Karpas-422 (cell line): ENCODE measurements at regions not wholly inside any gene's neighbourhood (a gene's known extent, or its start where the extent isn't known, plus 50 kb on each side); places are given as distances from the start of the nearest gene placed in this dataset.

ENCODE experiments used
- DNase-seq: peaks from one replicate; pipeline ENCODE4 v3.0.0-alpha.2; 2015
- H2AFZ ChIP-seq: fragments of 200-600 bp; sonication (generic); 2 replicates; pipeline ENCODE4 v1.6.1; 2014; ENCODE audit warnings: antibody characterized with exemption, low read length, mixed read lengths
- H3K27ac ChIP-seq: fragments of 200-600 bp; sonication (generic); 2 replicates; pipeline ENCODE4 v1.5.1; 2014; ENCODE audit warnings: mild to moderate bottlenecking, low read length, moderate library complexity
- H3K27me3 ChIP-seq: fragments of 200-600 bp; sonication (generic); 2 replicates; pipeline ENCODE4 v1.6.1; 2014; ENCODE audit warnings: low read length, mixed read lengths
- H3K36me3 ChIP-seq: fragments of 200-600 bp; sonication (generic); 2 replicates; pipeline ENCODE4 v1.6.1; 2014; ENCODE audit warnings: low read length, mixed read lengths; ENCODE audit not compliant: insufficient read depth
- H3K4me1 ChIP-seq: fragments of 200-600 bp; sonication (generic); 2 replicates; pipeline ENCODE4 v1.6.1; 2014; ENCODE audit warnings: mild to moderate bottlenecking, low read length, mixed read lengths
- H3K4me2 ChIP-seq: fragments of 200-600 bp; sonication (generic); 2 replicates; pipeline ENCODE4 v1.6.1; 2014; ENCODE audit warnings: low read length, low read depth, mild to moderate bottlenecking; ENCODE audit not compliant: poor library complexity, severe bottlenecking
- H3K4me3 ChIP-seq: fragments of 200-600 bp; sonication (generic); 2 replicates; pipeline ENCODE4 v1.5.1; 2014; ENCODE audit warnings: mild to moderate bottlenecking, antibody characterized with exemption, low read length, mixed read lengths
- H3K79me2 ChIP-seq: fragments of 200-600 bp; sonication (generic); 2 replicates; pipeline ENCODE4 v1.6.1; 2014; ENCODE audit warnings: mild to moderate bottlenecking, low read length, mixed read lengths
- H3K9ac ChIP-seq: fragments of 200-600 bp; sonication (generic); 2 replicates; pipeline ENCODE4 v1.6.0; 2014; ENCODE audit warnings: low read length
- H3K9me2 ChIP-seq: fragments of 200-600 bp; sonication (generic), shearing (Covaris generic); replicated peaks from 2 replicates; pipeline ENCODE4 v1.6.0; 2014; ENCODE audit warnings: mild to moderate bottlenecking, low read length, moderate library complexity; ENCODE audit not compliant: insufficient read depth
- H3K9me3 ChIP-seq: fragments of 300-700, 200-600 bp; sonication (generic); 2 replicates; pipeline ENCODE4 v1.6.1; 2014; ENCODE audit warnings: low read length, mixed read lengths
- H4K20me1 ChIP-seq: fragments of 200-600 bp; sonication (generic); 2 replicates; pipeline ENCODE4 v1.6.1; 2014; ENCODE audit warnings: mild to moderate bottlenecking, antibody characterized with exemption, low read length, low read depth; ENCODE audit not compliant: insufficient read depth

DNA sequence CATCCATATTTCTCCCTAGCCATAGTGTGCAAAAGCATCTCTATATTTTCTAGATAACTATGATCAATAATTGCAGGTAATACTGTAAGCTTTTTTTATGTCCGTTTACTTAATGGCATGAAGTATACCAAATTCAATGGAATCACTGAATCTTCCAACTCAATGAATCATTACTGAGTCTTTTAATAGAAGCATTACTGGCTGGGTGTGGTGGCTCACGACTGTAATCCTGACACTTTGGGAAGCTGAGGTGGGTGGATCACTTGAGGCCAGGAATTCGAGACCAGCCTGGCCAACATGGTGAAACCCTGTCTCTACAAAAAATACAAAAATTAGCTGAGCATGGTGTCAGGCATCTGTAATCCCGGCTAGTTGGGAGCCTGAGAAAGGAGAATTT, 372.5 kb downstream of the BMPER start:
- H3K4me3 ChIP-seq = no peak overlapping the region
- no peaks in the 10 kb centered on the region for H3K79me2 ChIP-seq
- no peaks in the 10 kb centered on the region for H4K20me1 ChIP-seq
- H3K36me3 ChIP-seq = no peaks in the 10 kb centered on the region
- H2AFZ ChIP-seq = no peak overlapping the region
- no peaks in the 10 kb centered on the region for H3K4me1 ChIP-seq
- no peaks in the 10 kb centered on the region for H3K27me3 ChIP-seq
- H3K9me3 ChIP-seq = peaks cover 6% of the 10 kb centered on the region; the same call in 1 of the 2 replicates
- DNase-seq = no peak
- H3K27ac ChIP-seq = no peak overlapping the region
- no peak overlapping the region for H3K4me2 ChIP-seq
- no peaks in the 10 kb centered on the region for H3K9me2 ChIP-seq
- H3K9ac ChIP-seq = no peak overlapping the region

DNA sequence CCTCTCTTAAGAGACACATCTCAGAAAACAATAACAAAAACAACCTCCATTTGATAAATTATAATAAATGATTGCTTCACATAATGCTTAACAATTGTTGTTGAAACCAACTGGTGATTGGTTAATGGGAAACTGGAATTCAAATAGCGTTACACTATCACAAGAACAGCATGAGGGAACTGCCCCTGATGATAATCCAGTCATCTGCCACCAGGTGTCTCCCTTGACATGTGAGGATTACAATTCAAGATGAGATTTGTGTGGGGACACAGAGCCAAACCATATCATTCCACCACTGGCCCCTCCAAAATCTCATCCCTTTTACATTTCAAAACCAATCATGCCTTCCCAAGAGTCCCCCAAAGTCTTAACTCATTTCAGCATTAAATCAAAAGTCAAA, 375.9 kb downstream of the BMPER start:
- DNase-seq = peak; percentile 52
- H3K27ac ChIP-seq = no peak overlapping the region
- no peak overlapping the region for H3K9ac ChIP-seq
- no peaks in the 10 kb centered on the region for H4K20me1 ChIP-seq
- 0 out of 2 replicates have a peak, but pooled peaks cover 3% of the 10 kb centered on the region for H3K9me2 ChIP-seq
- no peak overlapping the region for H3K4me2 ChIP-seq
- no peak overlapping the region for H2AFZ ChIP-seq
- H3K36me3 ChIP-seq = no peaks in the 10 kb centered on the region
- no peaks in the 10 kb centered on the region for H3K27me3 ChIP-seq
- no peaks in the 10 kb centered on the region for H3K79me2 ChIP-seq
- no peak overlapping the region for H3K4me3 ChIP-seq
- peaks cover 6% of the 10 kb centered on the region; the same call in 1 of the 2 replicates for H3K9me3 ChIP-seq
- H3K4me1 ChIP-seq = no peaks in the 10 kb centered on the region

DNA sequence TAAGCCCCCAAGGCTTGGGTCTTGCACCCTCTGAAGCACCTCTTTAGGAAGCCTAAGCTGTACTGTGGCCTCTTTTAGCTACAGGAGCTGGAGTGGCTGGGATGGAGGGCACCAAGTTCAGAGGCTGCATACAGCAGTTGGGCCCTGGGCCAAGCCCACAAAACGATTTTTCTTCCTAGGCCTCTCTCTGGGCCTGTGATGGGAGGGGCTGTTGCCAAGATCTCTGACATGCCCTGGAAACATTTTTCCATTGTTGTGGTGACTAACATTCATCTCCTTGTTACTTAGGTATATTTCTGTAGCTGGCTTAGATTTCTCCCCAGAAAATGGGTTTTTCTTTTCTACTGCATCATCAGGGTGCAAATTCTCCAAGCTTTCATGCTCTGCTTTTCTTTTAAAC, 375.7 kb upstream of the NPSR1 start:
- no peaks in the 10 kb centered on the region for H3K4me1 ChIP-seq
- H2AFZ ChIP-seq = no peak overlapping the region
- H4K20me1 ChIP-seq = no peaks in the 10 kb centered on the region
- no peaks in the 10 kb centered on the region for H3K36me3 ChIP-seq
- 0 out of 2 replicates have a peak, but pooled peaks cover 3% of the 10 kb centered on the region for H3K9me2 ChIP-seq
- H3K27ac ChIP-seq = no peak overlapping the region
- H3K27me3 ChIP-seq = 0 out of 2 replicates have a peak, but pooled peaks cover 2% of the 10 kb centered on the region
- H3K9me3 ChIP-seq = peaks cover 6% of the 10 kb centered on the region; the same call in 1 of the 2 replicates
- H3K79me2 ChIP-seq = no peaks in the 10 kb centered on the region
- no peak overlapping the region for H3K4me3 ChIP-seq
- no peak overlapping the region for H3K9ac ChIP-seq
- no peak for DNase-seq
- H3K4me2 ChIP-seq = no peak overlapping the region

DNA sequence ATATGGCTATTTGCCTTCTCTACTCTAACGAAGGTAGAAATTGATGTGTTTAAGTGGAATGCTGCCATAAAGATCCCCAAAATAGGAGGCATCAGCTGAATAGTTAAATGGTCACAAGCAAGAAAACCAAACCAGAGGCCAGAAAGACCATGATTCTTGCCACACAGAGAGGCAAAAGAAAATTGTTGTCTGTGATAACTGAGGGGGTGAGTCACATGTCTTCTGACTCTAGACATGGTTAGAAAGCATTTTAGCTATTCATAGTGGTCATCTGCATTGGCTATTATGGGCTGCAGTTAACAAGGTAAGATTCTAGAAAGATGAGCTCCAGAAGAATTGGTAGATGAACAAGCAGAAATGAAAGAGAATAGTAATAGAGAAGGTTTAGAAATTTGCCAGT, 361.4 kb upstream of the NPSR1 start:
- Histone ChIP-seq H3K9me2 (no peaks in the 10 kb centered on the region), H3K4me3 (no peak overlapping the region), H3K4me1 (no peaks in the 10 kb centered on the region), H3K27me3 (no peaks in the 10 kb centered on the region), H3K9me3 (no peaks in the 10 kb centered on the region), H3K4me2 (no peak overlapping the region), H3K27ac (no peak overlapping the region), H2AFZ (no peak overlapping the region), H3K9ac (no peak overlapping the region), H3K79me2 (no peaks in the 10 kb centered on the region), H4K20me1 (no peaks in the 10 kb centered on the region), H3K36me3 (no peaks in the 10 kb centered on the region)
- no peak for DNase-seq

DNA sequence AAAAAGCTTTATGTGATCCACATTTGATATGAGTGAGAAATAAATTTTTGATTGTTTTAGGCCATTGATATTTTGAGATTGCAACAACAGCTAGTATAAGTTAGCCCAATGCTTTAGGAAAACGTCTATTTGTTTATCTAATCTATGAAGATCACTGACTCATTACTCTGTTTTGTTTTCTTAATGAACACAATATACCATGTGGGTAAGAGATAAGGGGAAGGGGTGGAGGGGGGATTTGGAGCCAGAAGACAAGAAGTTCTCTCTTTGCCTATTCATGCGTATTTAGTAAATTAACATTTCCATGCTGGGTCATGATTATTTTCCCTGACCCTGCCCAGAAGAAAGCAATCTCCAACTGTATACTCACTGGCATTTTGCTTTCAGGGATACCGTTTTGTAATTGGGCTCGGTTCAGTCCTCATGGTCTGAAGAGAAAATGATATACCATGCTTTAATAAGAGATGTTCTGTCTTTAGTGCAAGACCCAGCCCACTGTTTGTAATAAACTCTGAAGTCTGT, 359.5 kb upstream of the NPSR1 start:
- H3K79me2 ChIP-seq = no peaks in the 10 kb centered on the region
- H3K9me3 ChIP-seq = no peaks in the 10 kb centered on the region
- no peaks in the 10 kb centered on the region for H3K36me3 ChIP-seq
- H4K20me1 ChIP-seq = no peaks in the 10 kb centered on the region
- no peak overlapping the region for H3K27ac ChIP-seq
- H3K9me2 ChIP-seq = no peaks in the 10 kb centered on the region
- H3K27me3 ChIP-seq = no peaks in the 10 kb centered on the region
- no peak overlapping the region for H3K4me2 ChIP-seq
- H3K4me3 ChIP-seq = no peak overlapping the region
- no peaks in the 10 kb centered on the region for H3K4me1 ChIP-seq
- no peak overlapping the region for H3K9ac ChIP-seq
- DNase-seq = no peak
- H2AFZ ChIP-seq = no peak overlapping the region

DNA sequence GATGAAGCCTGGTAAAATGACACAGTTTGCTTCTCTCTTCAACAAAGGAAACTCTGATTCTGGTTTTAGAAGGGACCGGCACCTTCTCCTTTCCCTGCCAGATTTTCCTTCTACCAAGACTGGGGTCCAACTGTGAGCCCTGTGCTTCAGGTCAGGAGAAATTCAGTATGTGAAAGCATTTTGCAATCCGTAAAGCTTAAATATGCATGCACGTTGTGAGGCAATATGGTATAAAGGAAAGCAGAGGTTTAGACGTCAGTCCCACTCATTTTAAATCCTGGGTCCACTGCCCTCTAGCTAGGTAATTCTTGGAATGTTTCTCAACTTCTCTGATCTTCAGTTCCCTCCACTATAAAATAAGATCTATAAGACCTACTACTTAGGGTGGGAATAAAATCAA, 359.0 kb upstream of the NPSR1 start:
- no peak for DNase-seq
- H3K36me3 ChIP-seq = no peaks in the 10 kb centered on the region
- H4K20me1 ChIP-seq = no peaks in the 10 kb centered on the region
- H3K4me2 ChIP-seq = no peak overlapping the region
- H3K4me1 ChIP-seq = no peaks in the 10 kb centered on the region
- no peaks in the 10 kb centered on the region for H3K79me2 ChIP-seq
- no peak overlapping the region for H3K9ac ChIP-seq
- H3K27me3 ChIP-seq = no peaks in the 10 kb centered on the region
- H2AFZ ChIP-seq = no peak overlapping the region
- H3K4me3 ChIP-seq = no peak overlapping the region
- no peaks in the 10 kb centered on the region for H3K9me2 ChIP-seq
- no peaks in the 10 kb centered on the region for H3K9me3 ChIP-seq
- no peak overlapping the region for H3K27ac ChIP-seq

DNA sequence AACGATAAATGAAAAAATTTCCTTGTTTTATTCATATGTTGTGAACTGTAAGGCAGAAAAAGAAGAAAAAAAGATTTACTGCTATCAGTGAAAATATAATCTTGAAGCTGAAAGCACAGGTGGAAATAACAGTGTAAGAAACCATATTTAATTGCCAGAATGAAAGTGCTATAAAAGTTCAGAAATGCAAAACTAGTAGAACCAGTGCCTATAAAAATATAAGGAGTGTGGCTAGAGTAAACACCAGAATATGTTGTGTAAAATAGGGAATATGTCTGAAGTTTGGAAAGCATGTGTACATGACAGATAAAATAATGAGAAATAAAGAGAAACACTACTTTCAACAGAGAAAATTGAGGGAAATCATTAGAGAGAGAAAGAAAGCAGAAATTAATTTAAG, 350.5 kb upstream of the NPSR1 start:
- Histone ChIP-seq H2AFZ (no peak overlapping the region), H3K9ac (no peak overlapping the region), H3K9me2 (no peaks in the 10 kb centered on the region), H3K27ac (no peak overlapping the region), H3K4me3 (no peak overlapping the region), H3K79me2 (no peaks in the 10 kb centered on the region), H3K27me3 (no peaks in the 10 kb centered on the region), H3K4me1 (no peaks in the 10 kb centered on the region), H3K36me3 (no peaks in the 10 kb centered on the region), H3K4me2 (no peak overlapping the region), H3K9me3 (peaks cover 3% of the 10 kb centered on the region; the same call in 1 of the 2 replicates), H4K20me1 (no peaks in the 10 kb centered on the region)
- DNase-seq = no peak

DNA sequence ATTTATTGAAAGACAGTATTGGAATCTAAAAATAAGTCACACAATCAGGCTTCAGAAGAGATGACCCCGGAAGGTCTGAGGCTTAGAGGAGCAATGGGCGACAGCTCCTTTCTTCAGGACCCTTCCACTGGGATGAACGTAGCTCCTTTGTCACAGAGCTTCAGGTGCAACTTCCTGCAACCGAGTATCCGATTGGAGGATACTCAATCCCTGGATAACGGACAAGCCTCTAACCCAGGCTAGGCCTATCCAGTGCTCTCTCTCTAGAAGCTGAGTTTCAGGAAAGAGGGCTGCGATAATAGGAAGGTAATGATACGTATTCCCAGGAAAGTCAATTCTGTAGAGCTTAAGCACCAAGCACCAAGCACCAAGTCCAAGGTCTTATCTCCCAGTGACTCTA, 349.4 kb upstream of the NPSR1 start:
- Histone ChIP-seq H3K36me3 (no peaks in the 10 kb centered on the region), H3K4me1 (no peaks in the 10 kb centered on the region), H3K4me2 (no peak overlapping the region), H3K9me3 (peaks cover 5% of the 10 kb centered on the region; the same call in 1 of the 2 replicates), H3K79me2 (no peaks in the 10 kb centered on the region), H3K27ac (no peak overlapping the region), H2AFZ (no peak overlapping the region), H3K4me3 (no peak overlapping the region), H4K20me1 (no peaks in the 10 kb centered on the region), H3K9me2 (no peaks in the 10 kb centered on the region), H3K9ac (no peak overlapping the region), H3K27me3 (0 out of 2 replicates have a peak, but pooled peaks cover 3% of the 10 kb centered on the region)
- DNase-seq = no peak
